Aorta (tissue), 5 donors: ENCODE measurements at regions not wholly inside any gene's neighbourhood (a gene's known extent, or its start where the extent isn't known, plus 50 kb on each side); places are given as distances from the start of the nearest gene placed in this dataset.

ENCODE experiments used
- ATAC-seq: fragments of 200-7000 bp; cut with Tn5 transposase; one replicate; pipeline ENCODE4 v1.9.1; 2022; ENCODE audit warnings: moderate library complexity; ENCODE audit not compliant: low FRiP score
- DNase-seq, 2 donors: peaks; one replicate each; pipeline ENCODE4 v3.0.0-alpha.2; 2020
- H3K27ac ChIP-seq, 2 donors: one replicate each; pipeline ENCODE4 v1.5.1; 2013; ENCODE audit warnings: low read length in 2 of 2, mild to moderate bottlenecking in 2 of 2, moderate library complexity in 2 of 2, control low read depth in 1 of 2, inconsistent platforms in 1 of 2, low read depth in 1 of 2
- H3K27me3 ChIP-seq, 2 donors: one replicate each; pipeline ENCODE4 v1.6.1; 2013; ENCODE audit warnings: control low read depth in 1 of 2, low read length in 1 of 2, mild to moderate bottlenecking in 1 of 2, moderate library complexity in 1 of 2; ENCODE audit not compliant: insufficient read depth in 2 of 2, control insufficient read depth in 1 of 2
- H3K36me3 ChIP-seq, 2 donors: one replicate each; pipeline ENCODE4 v1.6.1; 2013; ENCODE audit warnings: control low read depth in 1 of 2, low read length in 1 of 2, mild to moderate bottlenecking in 1 of 2; ENCODE audit not compliant: insufficient read depth in 2 of 2, control insufficient read depth in 1 of 2
- H3K4me1 ChIP-seq, 2 donors: one replicate each; pipeline ENCODE4 v1.6.1; 2013; ENCODE audit warnings: low read length in 2 of 2, control low read depth in 1 of 2, mild to moderate bottlenecking in 1 of 2, moderate library complexity in 1 of 2; ENCODE audit not compliant: insufficient read depth in 2 of 2, control insufficient read depth in 1 of 2
- H3K4me3 ChIP-seq, 2 donors: one replicate each; pipeline ENCODE4 v1.5.1; 2013; ENCODE audit warnings: low read length in 2 of 2, control low read depth in 1 of 2, mild to moderate bottlenecking in 1 of 2
- H3K9me3 ChIP-seq: one replicate; pipeline ENCODE4 v1.6.1; 2013; ENCODE audit warnings: mild to moderate bottlenecking, low read length; ENCODE audit not compliant: control insufficient read depth
- WGBS, 2 donors: extraction: QIAGEN DNeasy Blood & Tissue Kit; methylation state at CpG; one replicate each; pipeline ENCODE4 v1.1.7; 2013; 5-methylcytosine and 5-hydroxymethylcytosine counted together
- intact Hi-C, 2 donors: fragments of 100-400 bp; cut with DNase I; formaldehyde crosslinking; loops; one replicate each; pipeline versions ENCODE4 v1.14.2 to v1.15.0; 2022
- donor health status: healthy with polysubstance abuse.
- donor health status: Bipolar disorder and iron deficiency.
- donor health status: DM: no; HTN: no; CAD: no.
- donor health status: DM: no; HTN: no; CAD: no.
- donor health status: DM: yes; HTN: yes; CAD: no.

DNA sequence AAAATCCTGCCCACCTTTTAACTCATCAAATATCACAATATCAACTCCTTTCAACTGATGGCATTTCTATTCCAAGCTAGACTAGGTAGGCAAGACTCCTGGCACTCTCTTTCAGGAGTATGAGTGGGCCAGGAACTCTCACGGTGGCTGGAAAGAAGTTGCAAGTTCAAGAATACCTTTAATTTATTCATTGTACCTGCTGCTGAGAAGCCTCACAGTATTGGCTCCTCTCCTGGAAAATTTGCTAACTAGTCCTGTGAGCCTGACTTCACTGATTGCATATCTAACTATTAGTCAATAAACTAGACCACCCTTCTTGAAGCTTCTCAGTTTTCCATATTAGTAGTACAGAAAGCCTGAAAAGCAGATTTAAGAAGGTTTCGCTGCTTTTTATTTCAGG, 120.2 kb downstream of the DUSP10 start:
- Histone ChIP-seq H3K4me1 (no peaks in the 10 kb centered on the region), H3K9me3 (no peaks in the 10 kb centered on the region), H3K36me3 (no peaks in the 10 kb centered on the region), H3K27me3 (no peaks in the 10 kb centered on the region), H3K27ac (no peak overlapping the region), H3K4me3 (no peak overlapping the region)
- DNase-seq (no peak), ATAC-seq (no peak)
- 90 to 92% methylated on average over 2 of the region's 2 CpGs for WGBS, 2 donors
- intact Hi-C loops, result no loop called here

DNA sequence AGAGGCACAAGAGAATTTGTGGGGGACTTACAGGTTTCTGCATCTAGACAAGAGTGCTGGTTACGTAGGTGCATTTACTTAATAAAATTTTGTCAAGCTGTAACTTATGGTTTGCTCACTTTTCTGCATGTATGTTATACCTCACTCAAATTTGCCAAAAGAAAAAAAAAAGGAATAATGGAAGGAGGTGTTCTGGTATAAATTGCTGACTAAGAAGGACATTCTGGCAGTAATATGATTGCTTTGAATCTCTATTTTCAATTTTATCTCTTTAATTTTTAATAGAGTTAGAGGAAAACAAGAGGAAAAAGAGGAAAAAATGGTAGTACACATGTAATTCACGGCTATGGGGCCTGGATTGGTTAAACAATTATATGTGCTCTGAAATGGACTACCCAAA, 119.5 kb downstream of the DUSP10 start:
- H3K27me3 ChIP-seq, result no peaks in the 10 kb centered on the region
- no peaks in the 10 kb centered on the region for H3K36me3 ChIP-seq
- H3K9me3 ChIP-seq, result no peaks in the 10 kb centered on the region
- WGBS, 2 donors, result 85 to 87% methylated on average over 2 of the region's 2 CpGs
- DNase-seq, result no peak
- no peak for ATAC-seq
- intact Hi-C loops, result no loop called here
- H3K4me1 ChIP-seq, result no peaks in the 10 kb centered on the region
- H3K4me3 ChIP-seq, result no peak overlapping the region
- H3K27ac ChIP-seq, result no peak overlapping the region

DNA sequence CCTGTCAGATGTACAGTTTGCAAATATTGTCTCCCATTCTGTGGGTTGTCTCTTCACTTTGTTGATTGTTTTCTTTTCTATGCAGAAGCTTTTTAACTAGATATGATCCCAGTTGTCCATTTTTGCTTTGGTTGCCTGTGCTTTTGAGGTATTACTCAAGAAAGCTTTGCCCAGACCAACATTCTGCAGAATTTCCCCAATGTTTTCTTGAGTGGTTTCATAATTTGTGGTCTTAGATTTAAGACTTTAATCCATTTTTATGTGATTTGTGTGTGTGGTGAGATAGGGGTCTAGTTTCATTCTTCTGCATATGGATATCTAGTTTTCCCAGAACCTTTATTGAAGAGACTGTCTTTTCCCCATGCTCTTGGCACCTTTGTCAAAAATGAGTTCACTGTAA, 116.9 kb downstream of the DUSP10 start:
- Histone ChIP-seq H3K36me3 (no peaks in the 10 kb centered on the region), H3K27ac (no peak overlapping the region), H3K9me3 (no peaks in the 10 kb centered on the region), H3K4me3 (no peak overlapping the region), H3K27me3 (no peaks in the 10 kb centered on the region), H3K4me1 (no peaks in the 10 kb centered on the region)
- intact Hi-C loops, result no loop called here
- DNase-seq (no peak), ATAC-seq (no peak)

DNA sequence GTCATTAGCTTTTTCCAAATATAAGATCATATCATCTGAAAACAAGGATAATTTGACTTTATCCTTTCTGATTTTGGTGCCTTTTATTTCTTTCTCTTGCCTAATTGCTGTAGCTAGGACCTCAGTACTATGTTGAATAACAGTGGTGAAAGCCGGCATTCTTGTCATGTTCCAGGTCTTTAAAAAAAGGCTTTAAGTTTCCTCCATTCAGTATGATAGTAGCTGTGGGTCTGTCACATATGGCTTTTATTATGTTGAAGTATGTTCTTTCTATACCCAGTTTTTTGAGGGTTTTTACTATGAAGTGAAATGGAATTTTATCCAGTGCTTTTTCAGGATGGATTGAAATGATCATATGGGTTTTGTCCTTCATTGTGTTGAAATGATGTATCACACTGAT, 115.8 kb downstream of the DUSP10 start:
- no peak for DNase-seq

DNA sequence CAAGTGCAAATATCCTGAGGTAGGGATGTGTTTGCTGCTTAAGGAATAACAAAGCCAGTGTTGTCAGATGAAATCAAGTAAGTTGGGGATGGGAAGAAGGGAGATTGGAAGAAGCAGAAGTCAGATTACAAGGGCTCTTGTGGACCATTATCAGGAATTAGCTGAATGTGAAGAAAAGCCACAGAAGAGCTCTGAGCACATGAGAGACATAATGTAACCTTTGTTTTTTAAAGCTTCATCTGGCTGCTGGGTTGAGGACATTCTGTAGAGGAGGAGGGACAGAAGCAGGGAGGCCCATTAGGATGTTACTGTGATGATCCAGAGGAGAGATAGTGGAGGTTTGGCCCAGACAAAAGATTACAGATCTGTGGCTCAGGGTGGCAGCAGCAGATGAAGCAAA, 111.7 kb downstream of the DUSP10 start:
- no peak for ATAC-seq
- Histone ChIP-seq H3K4me3 (no peak overlapping the region), H3K27ac (no peak overlapping the region), H3K27me3 (no peaks in the 10 kb centered on the region), H3K36me3 (no peaks in the 10 kb centered on the region), H3K4me1 (no peaks in the 10 kb centered on the region), H3K9me3 (no peaks in the 10 kb centered on the region)
- no peak for DNase-seq
- intact Hi-C loops, result no loop called here

More for the DNA sequence above, 115.8 kb downstream of the DUSP10 start:
- H3K36me3 ChIP-seq, result no peaks in the 10 kb centered on the region
- no peak overlapping the region for H3K27ac ChIP-seq
- H3K4me1 ChIP-seq, result no peaks in the 10 kb centered on the region
- no peak for ATAC-seq
- no peak overlapping the region for H3K4me3 ChIP-seq
- intact Hi-C loops, result no loop called here
- no peaks in the 10 kb centered on the region for H3K9me3 ChIP-seq
- H3K27me3 ChIP-seq, result no peaks in the 10 kb centered on the region
- WGBS, 2 donors, result 70 to 84% methylated on average over 1 of the region's 1 CpG

DNA sequence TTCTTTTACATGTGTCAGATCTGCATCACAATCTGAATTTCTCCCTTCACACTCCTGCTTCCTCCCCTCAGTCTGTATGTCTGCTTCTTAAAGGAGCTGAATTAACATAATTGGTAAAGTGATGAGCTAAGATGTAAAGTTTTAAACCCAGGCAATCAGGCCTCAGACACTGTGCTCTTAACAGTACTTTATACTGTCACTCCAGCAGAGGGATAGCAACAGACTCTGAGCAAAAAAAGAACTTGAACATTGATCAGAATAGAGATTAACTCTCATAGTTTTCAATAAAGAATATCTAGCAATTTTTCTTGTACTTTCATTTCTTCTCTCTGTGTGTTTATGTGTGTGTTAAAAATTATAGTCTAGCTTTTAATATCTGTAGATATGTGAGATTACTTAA, 110.3 kb downstream of the DUSP10 start:
- Histone ChIP-seq H3K4me3 (no peak overlapping the region), H3K27me3 (no peaks in the 10 kb centered on the region), H3K4me1 (no peaks in the 10 kb centered on the region), H3K27ac (no peak overlapping the region), H3K9me3 (no peaks in the 10 kb centered on the region), H3K36me3 (no peaks in the 10 kb centered on the region)
- intact Hi-C loops, result no loop called here
- DNase-seq (no peak), ATAC-seq (no peak)

DNA sequence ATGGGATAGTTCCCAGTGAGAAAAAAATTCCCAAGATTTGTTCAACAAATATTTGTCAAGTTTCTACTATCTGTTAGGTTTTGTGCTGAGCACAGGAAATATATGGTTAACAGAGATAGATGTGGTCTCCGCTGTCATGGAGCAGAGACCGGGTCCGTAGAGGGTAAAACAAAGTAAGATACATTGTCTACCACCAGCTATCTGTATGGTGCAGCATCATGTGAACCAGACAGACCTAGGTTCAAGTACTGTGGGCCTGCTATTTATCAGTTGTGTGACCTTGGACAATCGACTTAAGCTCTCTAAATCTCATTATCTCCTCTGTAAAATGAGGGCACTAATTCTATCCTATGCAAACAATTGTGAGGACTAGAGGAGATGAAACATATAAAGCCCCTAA, 109.8 kb downstream of the DUSP10 start:
- H3K4me3 ChIP-seq, result no peak overlapping the region
- intact Hi-C loops, result no loop called here
- ATAC-seq, result no peak
- no peaks in the 10 kb centered on the region for H3K9me3 ChIP-seq
- DNase-seq, result no peak
- WGBS, 2 donors, result 49 to 61% methylated on average over 4 of the region's 4 CpGs
- no peaks in the 10 kb centered on the region for H3K27me3 ChIP-seq
- no peaks in the 10 kb centered on the region for H3K4me1 ChIP-seq
- H3K36me3 ChIP-seq, result no peaks in the 10 kb centered on the region
- H3K27ac ChIP-seq, result no peak overlapping the region

DNA sequence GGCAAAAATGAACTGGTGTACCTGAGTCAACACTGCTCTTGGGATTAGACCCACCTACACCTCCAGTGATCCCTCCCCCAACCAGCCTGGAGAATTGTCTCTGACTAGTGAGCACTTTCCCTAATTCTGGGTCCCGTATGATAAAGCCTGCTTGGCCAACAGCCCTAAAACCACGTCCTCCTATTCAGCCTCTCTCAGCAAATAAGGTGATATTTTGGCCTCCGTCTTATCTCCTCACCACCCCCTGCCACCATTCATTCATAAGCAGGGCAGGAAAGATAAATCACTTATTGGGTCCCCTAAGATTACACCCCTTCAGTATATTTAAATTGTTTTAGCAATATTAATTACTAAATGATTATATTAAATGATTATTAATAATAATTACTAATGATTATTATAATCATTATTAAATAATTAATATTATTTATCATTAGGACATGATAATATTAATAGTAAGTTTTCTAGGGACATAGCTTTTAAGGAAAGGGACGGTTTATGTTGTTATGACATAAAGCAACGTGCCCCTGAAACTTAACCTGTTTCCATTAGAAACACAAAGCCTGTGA, 108.0 kb downstream of the DUSP10 start:
- 81 to 86% methylated on average over 5 of the region's 5 CpGs for WGBS, 2 donors
- Histone ChIP-seq H3K4me1 (no peaks in the 10 kb centered on the region), H3K27me3 (no peaks in the 10 kb centered on the region), H3K9me3 (no peaks in the 10 kb centered on the region), H3K36me3 (no peaks in the 10 kb centered on the region), H3K27ac (no peak overlapping the region), H3K4me3 (no peak overlapping the region)
- intact Hi-C loops, result no loop called here
- DNase-seq, result no peak
- ATAC-seq, result no peak

DNA sequence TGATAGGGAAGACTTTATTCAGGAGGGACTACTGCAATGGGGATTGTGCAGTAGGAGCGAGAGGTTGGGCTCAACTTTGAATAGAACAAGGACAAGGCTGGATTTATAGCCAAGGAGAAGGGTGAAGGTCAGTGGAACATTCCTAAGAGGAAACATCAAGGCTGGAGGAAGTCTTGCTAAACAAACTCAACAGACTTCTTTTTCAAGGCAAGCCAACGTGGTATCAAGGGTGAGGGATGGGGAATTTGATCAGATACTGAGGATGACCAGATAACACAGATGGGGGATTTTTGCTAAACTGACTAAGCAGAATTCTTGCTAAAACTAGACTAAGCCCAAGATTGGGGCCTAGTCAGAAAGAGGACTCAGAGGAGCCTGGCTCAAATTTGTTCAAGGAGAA, 107.3 kb downstream of the DUSP10 start:
- no peaks in the 10 kb centered on the region for H3K4me1 ChIP-seq
- H3K4me3 ChIP-seq, result no peak overlapping the region
- 70 to 72% methylated on average over 2 of the region's 2 CpGs for WGBS, 2 donors
- H3K27ac ChIP-seq, result no peak overlapping the region
- intact Hi-C loops, result no loop called here
- DNase-seq, result no peak
- H3K27me3 ChIP-seq, result no peaks in the 10 kb centered on the region
- no peak for ATAC-seq
- H3K9me3 ChIP-seq, result no peaks in the 10 kb centered on the region
- no peaks in the 10 kb centered on the region for H3K36me3 ChIP-seq
